GM19467 (cell line): ENCODE measurements at regions not wholly inside any gene's neighbourhood (a gene's known extent, or its start where the extent isn't known, plus 50 kb on each side); places are given as distances from the start of the nearest gene placed in this dataset.
"Not testable (repeated sequence)": the region's sequence is repeated elsewhere in the genome, so short reads cannot be mapped to it uniquely, and the experiment has no call there.

Experiments used
- ATAC-seq: cut with Tn5 transposase; IDR thresholded peaks from one replicate; pipeline ENCODE4 v1.9.1; 2021; ENCODE audit warnings: mild to moderate bottlenecking, moderate library complexity; ENCODE audit not compliant: unreplicated experiment

GRCh38 chr20:40284611-40285010, 404.4 kb downstream of the MAFB start:
- no peak for ATAC-seq

DNA sequence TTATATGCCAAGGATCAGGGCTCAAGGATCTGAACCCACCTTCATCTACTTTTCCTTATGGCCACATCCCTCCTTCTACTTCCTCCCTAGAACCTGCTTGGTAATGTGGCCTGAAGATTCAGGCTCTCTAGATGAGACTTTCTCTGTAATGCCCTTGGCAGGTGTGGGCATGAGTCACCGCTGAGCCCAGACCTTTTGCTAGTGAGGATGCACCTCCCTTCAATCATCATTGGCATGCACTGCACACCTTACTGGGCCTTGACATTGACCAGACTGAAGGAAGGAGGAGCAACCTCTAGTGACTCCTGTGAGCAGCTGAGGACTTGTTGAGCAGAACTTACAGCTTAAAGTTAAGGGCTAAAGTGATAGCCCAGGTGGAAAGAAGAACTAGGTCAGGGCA, 405.3 kb downstream of the MAFB start:
- ATAC-seq, result no peak

DNA sequence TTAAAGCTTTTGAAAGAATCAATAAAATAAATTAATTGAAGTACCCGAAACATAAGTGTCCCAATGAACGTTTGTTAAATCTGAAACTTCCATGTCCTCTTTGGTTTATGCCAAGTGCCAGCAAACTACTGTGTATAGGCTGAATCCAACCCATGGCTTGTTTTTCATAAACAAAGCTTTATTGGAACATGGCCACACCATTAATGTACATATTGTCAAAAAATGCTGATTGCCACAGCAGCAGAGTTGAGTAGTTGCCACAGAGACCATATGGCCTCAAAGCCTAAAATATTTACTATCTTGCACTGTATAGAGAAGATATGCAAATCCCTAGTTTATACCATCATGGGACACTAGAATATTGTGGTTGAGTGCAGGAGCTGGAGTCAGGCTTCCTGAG, 406.1 kb downstream of the MAFB start:
- ATAC-seq, result no peak

GRCh38 chr20:40282541-40282940, 406.5 kb downstream of the MAFB start:
- no peak for ATAC-seq

- no peak for ATAC-seq
These were observed 408.4 kb downstream of the MAFB start for GRCh38 chr20:40280616-40281015.

DNA sequence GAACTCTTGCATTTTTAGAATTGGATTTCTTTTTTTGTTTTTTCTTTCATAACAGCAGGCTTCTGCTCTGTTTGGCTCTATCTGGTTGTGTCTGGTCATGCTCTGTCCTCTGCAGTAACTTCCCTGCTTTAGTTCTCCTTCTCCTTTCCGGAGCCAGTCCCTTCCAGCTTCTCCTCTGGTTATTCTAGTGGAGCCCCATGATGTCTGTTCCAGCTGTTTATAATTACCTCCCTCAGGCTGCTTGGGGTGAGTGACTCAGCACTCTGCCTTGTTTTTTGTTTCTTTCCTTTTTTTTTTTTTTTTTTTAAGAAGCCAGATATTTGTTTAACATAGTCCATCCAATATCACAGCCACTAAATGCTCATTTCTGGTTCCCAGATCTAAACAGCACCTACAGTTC, 409.6 kb downstream of the MAFB start:
- no peak for ATAC-seq

GRCh38 chr20:40278673-40279072, 410.4 kb downstream of the MAFB start:
- no peak for ATAC-seq

DNA sequence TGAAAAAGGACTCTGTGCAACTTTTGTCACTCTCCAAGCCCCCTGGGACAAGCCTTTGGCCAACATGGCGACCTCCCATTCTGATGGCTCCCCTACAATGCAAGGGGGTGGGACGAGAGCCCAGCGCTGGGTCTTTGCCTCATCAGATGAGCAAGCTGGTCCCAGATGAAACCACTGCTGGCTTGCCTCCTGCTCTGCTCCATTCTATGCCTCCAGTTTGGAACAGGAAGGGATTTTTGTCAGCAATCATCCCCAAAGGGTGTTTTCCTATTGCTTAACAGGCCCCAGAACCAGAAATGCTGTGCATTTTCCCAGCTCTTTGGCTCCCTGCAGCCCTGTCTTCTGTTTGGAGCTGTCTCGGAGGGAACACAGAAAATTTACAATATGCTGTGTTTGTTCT, 412.7 kb downstream of the MAFB start:
- no peak for ATAC-seq

DNA sequence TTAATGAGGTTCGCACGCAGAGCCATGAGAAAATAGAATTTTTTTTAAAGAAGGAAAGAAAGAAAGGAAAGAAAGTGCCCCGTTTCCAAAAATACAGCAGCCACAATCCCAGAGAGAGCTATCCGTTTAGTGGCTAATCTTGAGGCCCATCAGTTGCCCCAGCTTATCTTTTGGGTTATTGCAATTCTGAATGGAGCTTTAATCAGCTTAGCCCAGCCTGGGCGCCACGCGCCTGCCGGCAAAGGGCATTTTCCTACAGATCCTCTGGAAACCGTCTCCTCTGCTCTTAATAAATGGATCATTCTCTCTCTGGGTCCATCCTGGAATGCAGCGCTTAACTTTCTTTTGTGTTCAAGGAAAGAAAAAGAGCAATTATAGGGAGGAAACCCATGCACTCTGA, 413.3 kb downstream of the MAFB start:
- no peak for ATAC-seq

GRCh38 chr20:40274912-40275533, 414.0 kb downstream of the MAFB start:
- ATAC-seq, result no peak

DNA sequence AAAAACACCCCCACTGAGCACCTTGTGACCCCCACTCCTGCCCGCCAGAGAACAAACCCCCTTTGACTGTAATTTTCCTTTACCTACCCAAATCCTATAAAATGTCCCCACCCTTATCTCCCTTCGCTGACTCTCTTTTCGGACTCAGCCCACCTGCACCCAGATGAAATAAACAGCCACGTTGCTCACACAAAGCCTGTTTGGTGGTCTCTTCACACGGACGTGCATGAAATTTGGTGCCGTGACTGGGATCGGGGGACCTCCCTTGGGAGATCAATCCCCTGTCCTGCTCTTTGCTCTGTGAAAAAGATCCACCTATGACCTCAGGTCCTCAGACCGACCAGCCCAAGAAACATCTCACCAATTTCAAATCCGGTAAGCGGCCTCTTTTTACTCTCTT, 419.8 kb downstream of the MAFB start:
- ATAC-seq, result not testable (repeated sequence)

DNA sequence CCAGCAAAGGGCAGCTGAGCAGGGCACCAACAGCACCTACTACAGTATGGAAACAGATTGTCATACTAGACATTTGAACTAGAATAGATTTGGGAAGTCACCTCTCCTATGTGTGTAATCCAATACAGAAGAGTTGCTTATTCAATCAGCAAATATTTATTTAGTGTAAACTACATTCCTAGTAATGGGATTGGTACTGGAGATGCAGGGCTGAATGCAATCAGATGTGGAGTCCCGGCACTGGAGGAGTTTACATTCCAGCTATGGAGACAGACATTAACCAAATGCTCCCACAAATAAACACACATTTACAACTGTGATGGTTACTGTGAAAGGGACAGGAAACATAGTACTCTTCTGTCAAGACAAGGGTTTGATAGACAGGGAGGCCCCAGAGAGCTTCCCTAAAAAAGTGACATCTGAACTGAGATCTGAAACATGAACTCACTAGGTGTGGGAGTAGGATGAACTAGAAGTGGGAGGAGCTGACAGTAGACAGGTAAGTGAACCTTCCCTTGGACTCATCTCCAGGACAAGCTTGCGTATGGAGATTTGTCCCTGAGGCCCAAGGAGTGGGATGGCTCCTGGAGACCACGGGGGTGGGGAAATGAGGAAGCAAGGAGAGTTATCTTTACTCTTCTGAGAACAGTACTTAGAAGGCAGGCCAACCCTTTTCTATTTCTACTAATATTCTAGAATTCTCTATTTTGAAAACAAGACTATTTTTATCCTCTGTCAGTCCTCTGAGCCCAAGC, 420.5 kb downstream of the MAFB start:
- no peak for ATAC-seq

- ATAC-seq, result no peak
These were observed 423.1 kb downstream of the MAFB start for GRCh38 chr20:40265825-40266533.

GRCh38 chr20:40262219-40262618, 426.8 kb downstream of the MAFB start:
- ATAC-seq, result no peak

DNA sequence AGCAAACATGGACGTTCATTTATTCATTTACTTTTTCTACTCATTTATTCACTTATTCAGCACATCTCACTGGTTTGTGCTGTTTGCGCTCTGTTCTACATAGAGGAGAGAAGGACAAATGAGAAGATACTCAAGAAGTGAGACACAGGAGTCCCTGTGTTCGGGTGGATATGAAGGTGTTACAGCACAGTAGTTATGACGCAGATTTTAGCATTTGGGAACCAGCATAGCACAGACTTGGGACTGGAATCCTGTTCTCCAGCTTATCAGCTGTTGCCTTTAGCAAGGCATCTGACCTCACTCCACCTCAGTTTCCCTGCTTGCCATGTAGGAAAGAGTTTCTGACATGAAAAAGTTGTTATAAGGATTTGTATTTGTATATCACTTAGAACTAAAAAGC, 430.1 kb downstream of the MAFB start:
- ATAC-seq, result no peak

DNA sequence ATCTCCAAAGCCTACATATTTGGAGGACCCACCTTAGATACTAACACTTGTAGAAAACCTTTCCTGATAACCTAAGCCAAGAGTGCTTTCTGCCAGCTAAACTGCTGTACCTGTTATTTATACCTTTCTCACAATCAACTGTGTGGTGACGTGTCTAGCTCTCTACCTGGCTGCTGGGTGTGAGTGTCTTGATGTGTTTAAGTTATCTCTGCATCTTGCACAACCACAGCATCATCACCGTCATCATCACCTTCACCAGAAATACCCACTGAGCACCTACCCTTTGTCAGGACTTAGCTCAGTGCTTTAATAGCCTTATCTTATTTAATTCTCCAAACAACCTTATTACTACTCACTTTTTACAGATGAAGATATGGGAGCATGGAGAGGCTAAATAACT, 431.3 kb downstream of the MAFB start:
- no peak for ATAC-seq

DNA sequence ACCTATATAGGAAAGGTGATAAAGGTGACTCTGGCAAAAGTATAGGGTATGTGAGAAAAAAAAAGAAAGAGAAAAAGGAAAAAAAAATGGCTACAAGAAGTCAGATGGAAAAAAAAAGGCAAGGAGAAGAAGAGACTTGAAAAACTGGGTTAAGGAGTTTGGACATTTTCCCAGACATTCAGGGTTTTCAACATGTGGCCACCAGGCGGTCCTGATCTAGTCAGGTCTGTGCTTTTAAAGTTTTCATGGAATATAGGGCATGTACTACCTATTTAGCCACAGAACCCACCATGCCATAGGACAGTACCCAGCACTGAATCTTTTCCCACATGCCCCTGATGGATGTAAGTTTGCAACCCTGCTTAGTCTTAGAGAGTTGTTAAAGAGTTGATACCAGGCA, 433.7 kb downstream of the MAFB start:
- no peak for ATAC-seq

DNA sequence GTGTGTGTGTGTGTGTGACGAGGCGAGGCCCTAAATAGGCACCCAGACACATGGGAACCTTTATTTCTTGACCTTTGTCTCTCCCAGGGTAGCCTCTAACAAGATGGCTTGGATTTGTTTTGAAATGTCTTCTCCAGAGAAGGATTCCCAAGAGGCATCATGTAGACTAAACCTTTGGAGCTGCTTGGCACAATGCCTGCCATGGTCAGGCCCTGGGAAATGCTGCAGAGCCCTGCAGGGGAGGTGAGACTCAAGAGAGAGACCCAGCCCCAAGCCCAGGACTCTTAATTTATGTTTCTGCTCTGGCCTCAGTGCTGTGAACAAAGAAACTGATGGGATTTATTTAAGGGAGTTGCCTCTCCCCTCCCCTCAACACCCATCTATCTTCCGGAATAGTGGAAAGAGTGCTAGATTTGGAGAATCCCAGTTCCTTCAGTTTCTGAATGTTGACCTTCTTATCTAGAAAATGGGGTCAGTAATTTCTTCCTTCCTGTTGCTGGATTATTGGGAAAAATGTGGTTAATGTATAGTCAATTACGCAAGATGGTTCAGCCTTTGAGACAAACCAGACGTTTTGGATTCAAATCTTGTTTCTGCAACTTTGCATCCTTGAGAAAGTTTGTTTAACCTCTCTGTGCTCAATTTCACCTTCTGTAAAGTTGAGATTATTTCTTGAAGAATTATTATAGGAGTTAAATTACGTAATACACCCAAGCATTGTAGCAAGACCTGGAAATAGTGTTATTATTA, 434.8 kb downstream of the MAFB start:
- no peak for ATAC-seq

DNA sequence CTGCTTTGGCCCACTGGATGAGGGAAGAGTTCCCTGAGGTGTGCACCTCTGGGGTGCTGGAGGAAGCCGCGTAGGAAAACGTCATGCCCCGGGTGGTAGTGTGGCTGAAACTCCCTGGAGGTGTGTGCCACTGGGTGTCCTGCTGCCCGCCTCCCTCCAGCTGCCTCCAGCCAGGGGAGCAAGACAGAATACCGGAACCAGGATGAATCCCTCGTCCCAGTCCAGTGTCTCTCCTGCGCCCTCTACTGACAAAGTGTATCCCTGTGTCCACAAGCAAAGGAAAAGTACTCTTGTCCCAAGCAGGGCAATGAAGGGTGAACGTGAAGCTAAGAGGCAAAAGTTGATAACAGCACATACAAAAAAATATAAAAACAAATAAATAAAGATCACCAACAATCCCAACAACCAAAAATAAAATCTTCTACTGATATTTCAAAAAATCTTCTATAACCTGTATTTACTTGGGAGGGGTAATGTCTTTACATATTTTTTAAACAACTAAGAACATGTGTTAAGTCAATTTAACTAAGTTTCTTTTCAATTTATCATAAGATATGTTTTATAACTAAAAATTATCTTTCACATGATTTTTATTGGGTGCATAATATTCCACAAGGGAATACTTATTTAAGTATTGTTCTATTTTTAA, 437.6 kb downstream of the MAFB start:
- no peak for ATAC-seq

DNA sequence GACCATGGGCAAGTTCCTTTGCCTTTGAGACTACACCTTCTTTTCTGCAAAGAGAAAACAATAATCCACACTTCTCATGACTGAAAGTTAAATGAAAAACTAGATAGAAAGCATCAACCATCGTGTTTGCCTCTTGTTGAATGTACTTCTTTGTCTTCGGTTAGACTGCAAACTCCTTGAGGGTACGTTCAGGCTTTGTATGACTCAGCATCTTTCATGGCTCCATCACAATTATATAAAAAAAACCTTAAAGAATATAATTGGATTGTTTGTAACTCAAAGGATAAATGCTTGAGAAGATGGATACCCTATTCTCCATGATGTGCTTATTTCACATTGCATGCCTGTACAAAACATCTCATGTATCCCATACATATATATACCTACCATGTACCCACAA, 439.2 kb downstream of the MAFB start:
- ATAC-seq, result no peak

- ATAC-seq, result no peak
These were observed 443.2 kb downstream of the MAFB start for GRCh38 chr20:40245829-40246228.
